ENCODE measurements at regions not wholly inside any gene's neighbourhood (a gene's known extent, or its start where the extent isn't known, plus 50 kb on each side); places are given as distances from the start of the nearest gene placed in this dataset.

DNA sequence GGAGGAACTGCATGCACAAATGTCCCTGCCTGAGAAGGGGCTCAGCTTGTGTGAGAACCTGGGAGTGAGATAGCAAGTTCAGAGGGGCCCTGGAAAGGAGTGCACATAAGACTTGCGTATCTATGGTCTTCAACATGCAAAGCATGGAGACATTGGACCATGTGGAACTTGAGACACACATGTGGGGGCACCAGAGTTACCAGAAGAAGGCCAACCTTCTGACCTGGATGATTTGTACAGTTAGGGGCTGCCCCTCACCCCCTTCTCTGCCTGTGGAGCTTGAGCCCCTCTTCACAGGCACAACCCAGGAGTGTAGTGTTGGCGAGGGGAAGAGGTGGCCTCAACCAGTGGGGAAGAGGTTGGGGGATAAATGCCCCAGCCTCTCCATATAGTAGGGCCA is 165.0 kb upstream of the ARL4C start:
- WGBS, 2 donors, result 46 to 74% methylated on average over 2 of the region's 2 CpGs
- intact Hi-C loops (cut with DNase I; ENCODE audit: low total_unique reads), result no loop called here

GRCh38 chr2:234661175-234661574 is 164.3 kb upstream of the ARL4C start:
- 68 to 72% methylated on average over 3 of the region's 3 CpGs for WGBS, 2 donors
- DNase-seq, result no peak
- Histone ChIP-seq H3K4me1 (no peaks in the 10 kb centered on the region), H3K27me3 (no peaks in the 10 kb centered on the region), H3K36me3 (ENCODE audit: low read depth, missing control alignments) (no peaks in the 10 kb centered on the region), H3K27ac (no peak overlapping the region), H3K4me3 (no peak overlapping the region), H3K9me3 (no peaks in the 10 kb centered on the region)
- intact Hi-C loops (cut with DNase I; ENCODE audit: low total_unique reads), result no loop called here
- TF ChIP-seq CTCF (IDR thresholded peaks at IDR 0.05) (no peak), POLR2A (IDR thresholded peaks at IDR 0.05) (no peak)

More for the DNA sequence above, 165.0 kb upstream of the ARL4C start:
- DNase-seq, result no peak
- Histone ChIP-seq H3K4me1 (no peaks in the 10 kb centered on the region), H3K36me3 (ENCODE audit: low read depth, missing control alignments) (no peaks in the 10 kb centered on the region), H3K9me3 (no peaks in the 10 kb centered on the region), H3K27ac (no peak overlapping the region), H3K4me3 (no peak overlapping the region), H3K27me3 (no peaks in the 10 kb centered on the region)
- TF ChIP-seq POLR2A (IDR thresholded peaks at IDR 0.05) (no peak), CTCF (IDR thresholded peaks at IDR 0.05) (no peak)

- H3K27ac ChIP-seq, result no peak overlapping the region
- H3K4me3 ChIP-seq, result no peak overlapping the region
- intact Hi-C loops (cut with DNase I; ENCODE audit: low total_unique reads), result no loop called here
- H3K27me3 ChIP-seq, result no peaks in the 10 kb centered on the region
- H3K4me1 ChIP-seq, result no peaks in the 10 kb centered on the region
- no peaks in the 10 kb centered on the region for H3K9me3 ChIP-seq
- H3K36me3 ChIP-seq (ENCODE audit: low read depth, missing control alignments), result no peaks in the 10 kb centered on the region
- 90 to 98% methylated on average over 2 of the region's 2 CpGs for WGBS, 2 donors
- TF ChIP-seq POLR2A (IDR thresholded peaks at IDR 0.05) (no peak), CTCF (IDR thresholded peaks at IDR 0.05) (no peak)
- no peak for DNase-seq
Measured at GRCh38 chr2:234655706-234656105, 158.8 kb upstream of the ARL4C start.

- intact Hi-C loops (cut with DNase I; ENCODE audit: low total_unique reads), result no loop called here
- DNase-seq, result no peak
- no peak overlapping the region for H3K4me3 ChIP-seq
- no peak overlapping the region for H3K27ac ChIP-seq
- no peak for TF ChIP-seq POLR2A (IDR thresholded peaks at IDR 0.05)
- TF ChIP-seq CTCF (IDR thresholded peaks at IDR 0.05), result no peak
- WGBS, 2 donors, result 80 to 85% methylated on average over 6 of the region's 6 CpGs
- no peaks in the 10 kb centered on the region for H3K9me3 ChIP-seq
- no peaks in the 10 kb centered on the region for H3K4me1 ChIP-seq
- H3K36me3 ChIP-seq (ENCODE audit: low read depth, missing control alignments), result no peaks in the 10 kb centered on the region
- no peaks in the 10 kb centered on the region for H3K27me3 ChIP-seq
Measured at GRCh38 chr2:234650911-234651310, 154.0 kb upstream of the ARL4C start.

DNA sequence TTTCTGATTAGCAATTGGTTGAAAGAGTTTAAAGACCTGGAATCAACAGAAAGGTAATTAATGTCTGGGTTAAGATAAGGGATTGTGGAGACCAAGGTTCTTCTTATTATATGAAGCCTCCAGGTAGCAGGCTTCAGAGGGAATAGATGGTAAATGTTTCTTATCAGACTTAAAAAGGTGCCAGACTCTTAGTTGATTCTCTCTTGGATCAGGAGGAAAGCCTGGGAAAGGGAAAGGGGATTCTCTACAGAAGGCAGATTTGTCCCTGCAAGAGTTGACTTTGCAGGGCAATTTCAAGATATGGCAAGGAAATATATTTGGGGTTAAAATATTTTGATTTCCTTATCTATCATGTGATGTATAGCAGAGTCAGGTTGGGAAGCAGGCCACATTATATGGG is 153.1 kb upstream of the ARL4C start:
- Histone ChIP-seq H3K27ac (no peak overlapping the region), H3K36me3 (ENCODE audit: low read depth, missing control alignments) (no peaks in the 10 kb centered on the region), H3K27me3 (no peaks in the 10 kb centered on the region), H3K4me3 (no peak overlapping the region), H3K9me3 (no peaks in the 10 kb centered on the region), H3K4me1 (no peaks in the 10 kb centered on the region)
- TF ChIP-seq POLR2A (IDR thresholded peaks at IDR 0.05) (no peak), CTCF (IDR thresholded peaks at IDR 0.05) (no peak)
- intact Hi-C loops (cut with DNase I; ENCODE audit: low total_unique reads), result no loop called here
- no peak for DNase-seq
